HEK293 (cell line): ENCODE measurements at regions not wholly inside any gene's neighbourhood (a gene's known extent, or its start where the extent isn't known, plus 50 kb on each side); places are given as distances from the start of the nearest gene placed in this dataset.

Experiments used
- CTCF ChIA-PET: fragments of 350-600 bp; formaldehyde crosslinking; extraction: SDS; loops from one replicate; lab custom pipeline; 2021; ENCODE audit warnings: antibody characterized with exemption; lab: Yijun Ruan, JAX
- POLR2A ChIA-PET: fragments of 300-600 bp; formaldehyde crosslinking; extraction: SDS; loops from one replicate; lab custom pipeline; 2020; ENCODE audit warnings: antibody characterized with exemption, inconsistent platforms; lab: Yijun Ruan, JAX
- H3K27ac ChIP-seq: fragments of 200-500 bp; sonication (Bioruptor generic); 2 replicates; pipeline ENCODE4 v1.5.1; 2014; ENCODE audit warnings: low read depth, low read length, control low read depth, inconsistent platforms; ENCODE audit errors: extremely low read depth
- H3K36me3 ChIP-seq, 2 experiments: fragments of 200-500 bp in 1 of 2; sonication (Bioruptor generic) in 1 of 2; 1 replicate in 1 of 2; 2 replicates in 1 of 2; pipeline ENCODE4 v1.5.1; 2014 to 2017; ENCODE audit warnings: inconsistent platforms in 2 of 2, low read length in 2 of 2; ENCODE audit not compliant: control insufficient read depth in 2 of 2, insufficient read depth in 1 of 2
- H3K4me1 ChIP-seq: fragments of 200-500 bp; sonication (Bioruptor generic); 2 replicates; pipeline ENCODE4 v1.5.1; 2014; ENCODE audit warnings: mild to moderate bottlenecking, low read length, inconsistent platforms; ENCODE audit not compliant: control insufficient read depth, insufficient read depth
- H3K4me3 ChIP-seq: 2 replicates; pipeline ENCODE4 v1.5.1; 2011; ENCODE audit warnings: low read depth, mild to moderate bottlenecking, control low read depth, low read length, moderate library complexity
- H3K9me3 ChIP-seq: fragments of 200-500 bp; sonication (Bioruptor generic); 2 replicates; pipeline ENCODE4 v1.5.1; 2014; ENCODE audit warnings: low read depth, low read length, inconsistent platforms; ENCODE audit not compliant: control insufficient read depth, insufficient read depth
- BCL11A ChIP-seq: fragments of 450-650 bp; formaldehyde crosslinking; IDR thresholded peaks from 2 replicates; pipeline ENCODE4 v1.5.1; 2016; ENCODE audit warnings: low read depth, missing biosample characterization, missing genetic modification characterization
- ZBTB11 ChIP-seq: fragments of 450-650 bp; formaldehyde crosslinking; conservative IDR thresholded peaks from 2 replicates; pipeline ENCODE4 v1.5.1; 2016; ENCODE audit warnings: low read depth, missing biosample characterization, missing genetic modification characterization
- ZBTB48 ChIP-seq: fragments of 450-650 bp; formaldehyde crosslinking; IDR thresholded peaks from 2 replicates; pipeline ENCODE4 v1.5.1; 2016; ENCODE audit warnings: missing biosample characterization, missing genetic modification characterization
- ZFP69B ChIP-seq: fragments of 450-650 bp; formaldehyde crosslinking; IDR thresholded peaks from 2 replicates; pipeline ENCODE4 v1.5.1; 2016; ENCODE audit warnings: missing biosample characterization, missing genetic modification characterization
- ZNF138 ChIP-seq: fragments of 450-650 bp; formaldehyde crosslinking; IDR thresholded peaks from 2 replicates; pipeline ENCODE4 v1.5.1; 2016; ENCODE audit warnings: missing biosample characterization, missing genetic modification characterization, borderline replicate concordance
- ZNF146 ChIP-seq: fragments of 450-650 bp; formaldehyde crosslinking; IDR thresholded peaks from 2 replicates; pipeline ENCODE4 v1.5.1; 2016; ENCODE audit warnings: missing biosample characterization, missing genetic modification characterization
- ZNF157 ChIP-seq: fragments of 450-650 bp; formaldehyde crosslinking; IDR thresholded peaks from 2 replicates; pipeline ENCODE4 v1.5.1; 2016; ENCODE audit warnings: missing biosample characterization, missing genetic modification characterization
- ZNF274 ChIP-seq, 2 experiments: fragments of 200-500 bp in 1 of 2; fragments of 450-650 bp in 1 of 2; sonication (Bioruptor generic) in 1 of 2; formaldehyde crosslinking in 1 of 2; IDR thresholded peaks; 2 replicates each; pipeline versions ENCODE4 v1.5.1 to v1.6.1; 2014 to 2016; ENCODE audit warnings: borderline replicate concordance in 1 of 2, inconsistent platforms in 1 of 2, low read length in 1 of 2, missing biosample characterization in 1 of 2, missing genetic modification characterization in 1 of 2
- ZNF354C ChIP-seq: fragments of 450-650 bp; formaldehyde crosslinking; IDR thresholded peaks from 2 replicates; pipeline ENCODE4 v1.5.1; 2016; ENCODE audit warnings: missing biosample characterization, missing genetic modification characterization, low read depth, borderline replicate concordance
- ZNF366 ChIP-seq: fragments of 450-650 bp; formaldehyde crosslinking; conservative IDR thresholded peaks from 2 replicates; pipeline ENCODE4 v1.5.1; 2016; ENCODE audit warnings: missing biosample characterization, missing genetic modification characterization
- ZNF473 ChIP-seq: fragments of 450-650 bp; formaldehyde crosslinking; IDR thresholded peaks from 2 replicates; pipeline ENCODE4 v1.5.1; 2017; ENCODE audit warnings: missing biosample characterization, missing genetic modification characterization
- ZNF521 ChIP-seq: fragments of 450-650 bp; formaldehyde crosslinking; IDR thresholded peaks from 2 replicates; pipeline ENCODE4 v1.5.1; 2017; ENCODE audit warnings: missing biosample characterization, mild to moderate bottlenecking, missing genetic modification characterization
- ZNF629 ChIP-seq: fragments of 450-650 bp; formaldehyde crosslinking; IDR thresholded peaks from 2 replicates; pipeline ENCODE4 v1.5.1; 2017; ENCODE audit warnings: missing biosample characterization, missing genetic modification characterization
- ZNF645 ChIP-seq: fragments of 450-650 bp; formaldehyde crosslinking; IDR thresholded peaks from 2 replicates; pipeline ENCODE4; 2016; ENCODE audit warnings: missing biosample characterization, missing genetic modification characterization
- ZNF658 ChIP-seq: fragments of 450-650 bp; formaldehyde crosslinking; IDR thresholded peaks from 2 replicates; pipeline ENCODE4; 2016; ENCODE audit warnings: missing biosample characterization, missing genetic modification characterization
- ZNF660 ChIP-seq: fragments of 450-650 bp; IDR thresholded peaks from 2 replicates; pipeline ENCODE4 v1.5.1; 2018; ENCODE audit warnings: missing biosample characterization, mild to moderate bottlenecking, missing genetic modification characterization
- ZNF707 ChIP-seq: fragments of 450-650 bp; formaldehyde crosslinking; IDR thresholded peaks from 2 replicates; pipeline ENCODE4 v1.5.1; 2016; ENCODE audit warnings: missing biosample characterization, missing genetic modification characterization
- ZNF843 ChIP-seq: fragments of 450-650 bp; formaldehyde crosslinking; IDR thresholded peaks from 2 replicates; pipeline ENCODE4 v1.5.1; 2016; ENCODE audit warnings: missing biosample characterization, missing genetic modification characterization
- TF ChIP-seq, protein P1 (sequence below): fragments of 450-650 bp; formaldehyde crosslinking; IDR thresholded peaks from 2 replicates; pipeline ENCODE4 v1.5.1; 2017; ENCODE audit warnings: missing biosample characterization, missing genetic modification characterization
- TF ChIP-seq, protein P2 (sequence below): fragments of 450-650 bp; formaldehyde crosslinking; IDR thresholded peaks from 2 replicates; pipeline ENCODE4 v1.5.1; 2017; ENCODE audit warnings: missing biosample characterization, missing genetic modification characterization

DNA sequence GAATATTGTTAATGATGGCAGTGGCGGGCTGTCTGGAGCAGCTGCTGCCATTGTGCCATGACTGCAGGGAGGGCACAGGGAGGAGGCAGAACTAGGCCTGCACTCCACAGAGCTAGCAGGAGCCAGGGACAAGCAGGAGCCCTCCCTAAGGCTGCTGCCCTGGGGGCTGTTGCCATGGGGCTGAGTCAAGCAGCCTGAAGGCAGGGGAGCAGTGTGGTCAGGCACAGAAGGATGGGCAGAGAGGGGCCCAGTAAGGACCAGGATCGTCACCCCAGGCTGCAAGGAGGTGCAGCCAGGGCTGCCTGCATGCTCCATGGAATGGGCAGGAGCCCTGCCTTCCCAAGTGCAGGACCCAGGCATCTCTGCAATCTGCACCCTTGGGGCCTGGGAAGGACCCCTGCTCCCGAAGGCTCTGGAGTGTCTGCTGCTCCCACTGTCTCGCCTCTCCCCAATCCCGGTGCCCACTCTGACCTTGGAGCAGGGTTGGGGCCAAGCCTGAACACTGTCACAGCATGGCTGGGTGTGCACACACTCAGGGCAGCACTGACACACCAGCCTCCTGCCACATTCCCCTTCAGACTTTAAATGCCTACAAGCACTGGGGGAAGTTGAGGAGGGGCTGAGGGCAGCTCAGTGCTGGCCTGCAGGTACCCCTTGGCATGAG lies 98.3 kb upstream of the GALNTL6 start (continued):
- TF ChIP-seq ZNF645 (tag by site-specific recombination) = no peak
- no peak for TF ChIP-seq ZNF366
- no peak for TF ChIP-seq ZNF274 (IDR thresholded peaks at IDR 0.05; ENCODE audit: low read length)
- no peak for TF ChIP-seq ZNF274 (tag by site-specific recombination; IDR thresholded peaks at IDR 0.05; ENCODE audit: borderline replicate concordance)
- TF ChIP-seq ZNF473 = no peak
- TF ChIP-seq, all 188 proteins: peak for 0

DNA sequence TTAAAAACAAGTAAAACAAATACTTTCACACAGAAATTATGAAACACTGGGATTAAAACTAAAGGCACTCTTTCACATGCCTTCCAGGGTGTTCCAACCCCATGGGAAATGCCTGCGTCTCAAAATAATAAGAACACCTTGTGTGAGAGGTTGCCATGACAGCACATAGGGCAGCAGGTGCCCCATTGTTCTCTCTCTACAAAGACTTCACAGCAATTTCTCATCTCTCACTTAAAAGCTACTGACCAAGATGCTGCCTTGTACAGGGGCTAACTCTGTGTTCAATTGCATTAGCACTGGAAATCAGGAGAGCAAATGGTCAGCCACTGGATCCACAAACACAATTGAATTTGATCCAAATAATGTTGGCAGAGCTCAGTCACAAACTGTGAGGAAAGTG lies 102.5 kb upstream of the GALNTL6 start:
- Histone ChIP-seq H3K4me1 (no peaks in the 10 kb centered on the region), H3K27ac (no peak overlapping the region), H3K36me3 (no peaks in the 10 kb centered on the region), H3K9me3 (no peaks in the 10 kb centered on the region), H3K4me3 (no peak overlapping the region)
- ChIA-PET CTCF (no interaction called here), POLR2A (no interaction called here)
- TF ChIP-seq, protein P1, sequence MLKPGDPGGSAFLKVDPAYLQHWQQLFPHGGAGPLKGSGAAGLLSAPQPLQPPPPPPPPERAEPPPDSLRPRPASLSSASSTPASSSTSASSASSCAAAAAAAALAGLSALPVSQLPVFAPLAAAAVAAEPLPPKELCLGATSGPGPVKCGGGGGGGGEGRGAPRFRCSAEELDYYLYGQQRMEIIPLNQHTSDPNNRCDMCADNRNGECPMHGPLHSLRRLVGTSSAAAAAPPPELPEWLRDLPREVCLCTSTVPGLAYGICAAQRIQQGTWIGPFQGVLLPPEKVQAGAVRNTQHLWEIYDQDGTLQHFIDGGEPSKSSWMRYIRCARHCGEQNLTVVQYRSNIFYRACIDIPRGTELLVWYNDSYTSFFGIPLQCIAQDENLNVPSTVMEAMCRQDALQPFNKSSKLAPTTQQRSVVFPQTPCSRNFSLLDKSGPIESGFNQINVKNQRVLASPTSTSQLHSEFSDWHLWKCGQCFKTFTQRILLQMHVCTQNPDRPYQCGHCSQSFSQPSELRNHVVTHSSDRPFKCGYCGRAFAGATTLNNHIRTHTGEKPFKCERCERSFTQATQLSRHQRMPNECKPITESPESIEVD (tag by site-specific recombination) = no peak
- no peak for TF ChIP-seq ZNF629 (tag by site-specific recombination)
- TF ChIP-seq ZFP69B (tag by site-specific recombination) = no peak
- TF ChIP-seq ZNF707 = no peak
- no peak for TF ChIP-seq ZNF843
- TF ChIP-seq ZNF660 = no peak
- no peak for TF ChIP-seq ZNF658
- no peak for TF ChIP-seq ZBTB48 (tag by site-specific recombination)
- TF ChIP-seq ZNF521 (tag by site-specific recombination) = no peak
- no peak for TF ChIP-seq ZBTB11 (tag by site-specific recombination)
- no peak for TF ChIP-seq BCL11A (tag by site-specific recombination)
- TF ChIP-seq ZNF146 (tag by site-specific recombination) = no peak
- TF ChIP-seq, protein P2, sequence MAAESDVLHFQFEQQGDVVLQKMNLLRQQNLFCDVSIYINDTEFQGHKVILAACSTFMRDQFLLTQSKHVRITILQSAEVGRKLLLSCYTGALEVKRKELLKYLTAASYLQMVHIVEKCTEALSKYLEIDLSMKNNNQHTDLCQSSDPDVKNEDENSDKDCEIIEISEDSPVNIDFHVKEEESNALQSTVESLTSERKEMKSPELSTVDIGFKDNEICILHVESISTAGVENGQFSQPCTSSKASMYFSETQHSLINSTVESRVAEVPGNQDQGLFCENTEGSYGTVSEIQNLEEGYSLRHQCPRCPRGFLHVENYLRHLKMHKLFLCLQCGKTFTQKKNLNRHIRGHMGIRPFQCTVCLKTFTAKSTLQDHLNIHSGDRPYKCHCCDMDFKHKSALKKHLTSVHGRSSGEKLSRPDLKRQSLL (tag by site-specific recombination) = no peak
- no peak for TF ChIP-seq ZNF157 (tag by site-specific recombination)
- TF ChIP-seq ZNF138 = no peak
- no peak for TF ChIP-seq ZNF354C (tag by site-specific recombination)
